HepG2 (cell line): ENCODE measurements at regions not wholly inside any gene's neighbourhood (a gene's known extent, or its start where the extent isn't known, plus 50 kb on each side); places are given as distances from the start of the nearest gene placed in this dataset.

Experiments used
- ATAC-seq: fragments of 200-7000 bp; cut with Tn5 transposase; 3 replicates; pipeline ENCODE4 v1.9.1; 2020; ENCODE audit warnings: mild to moderate bottlenecking, moderate library complexity
- BruUV-seq: library from RNA; stranded (reverse); fragments of 400-500 nt; replicated peaks from 2 replicates; lab custom pipeline; 2021; lab: Mats Ljungman, UMichigan
- CTCF ChIA-PET: fragments of 300-600 bp; formaldehyde crosslinking; extraction: SDS; loops from one replicate; lab custom pipeline; 2021; ENCODE audit warnings: low total read pairs, inconsistent platforms, low intra/inter-chr PET ratio; lab: Yijun Ruan, JAX
- POLR2A ChIA-PET: fragments of 350-600 bp; sonication (Branson Sonifier 250); formaldehyde crosslinking; loops from one replicate; lab custom pipeline; 2020; ENCODE audit warnings: antibody characterized with exemption, inconsistent platforms; lab: Yijun Ruan, JAX
- DNase-seq: peaks from one replicate; pipeline ENCODE4 v3.0.0-alpha.2; 2015; ENCODE audit warnings: low spot score
- FAIRE-seq: peaks from 3 replicates; lab custom pipeline; 2011; peaks lifted over from hg19 to GRCh38; lab: Jason Lieb, UNC
- H2AFZ ChIP-seq: one replicate; pipeline ENCODE4 v1.6.1; 2011; ENCODE audit warnings: low read length, inconsistent platforms
- H3K27ac ChIP-seq: fragments of 300-600 bp; 3 replicates; pipeline ENCODE4 v1.8.0; 2011; ENCODE audit warnings: mixed run types, mild to moderate bottlenecking, mixed read lengths, low read length, inconsistent platforms; ENCODE audit not compliant: insufficient read depth; ENCODE audit errors: extremely low read length
- H3K27me3 ChIP-seq, 2 experiments: fragments of 200-600 bp in 1 of 2; 2 replicates in 1 of 2; 3 replicates in 1 of 2; pipeline versions ENCODE4 v1.6.0 to v1.8.0; 2011; ENCODE audit warnings: low read length in 2 of 2, mild to moderate bottlenecking in 2 of 2, moderate library complexity in 2 of 2, inconsistent platforms in 1 of 2; ENCODE audit not compliant: insufficient read depth in 2 of 2, control insufficient read depth in 1 of 2
- H3K36me3 ChIP-seq, 2 experiments: fragments of 200-600 bp in 1 of 2; replicated peaks in 1 of 2; 2 replicates in 1 of 2; 3 replicates in 1 of 2; pipeline versions ENCODE4 v1.5.1 to v1.8.0; 2011; ENCODE audit warnings: low read length in 2 of 2, inconsistent platforms in 1 of 2; ENCODE audit not compliant: insufficient read depth in 2 of 2, control insufficient read depth in 1 of 2
- H3K4me1 ChIP-seq: 2 replicates; pipeline ENCODE4 v1.5.1; 2012; ENCODE audit warnings: low read length, inconsistent platforms; ENCODE audit not compliant: insufficient read depth
- H3K4me2 ChIP-seq: 2 replicates; pipeline ENCODE4 v1.6.0; 2011; ENCODE audit warnings: low read depth, low read length, inconsistent platforms
- H3K4me3 ChIP-seq, 3 experiments: fragments of 200-600 bp in 1 of 3; sonication (generic), shearing (Covaris generic) in 1 of 3; replicated peaks in 1 of 3; 2 replicates each; pipeline ENCODE4 v1.5.1; 2011 to 2016; ENCODE audit warnings: low read length in 3 of 3, inconsistent platforms in 2 of 3, low read depth in 2 of 3, mild to moderate bottlenecking in 2 of 3, control low read depth in 1 of 3, mixed read lengths in 1 of 3; ENCODE audit not compliant: insufficient read depth in 1 of 3
- H3K79me2 ChIP-seq: one replicate; pipeline ENCODE4 v1.6.1; 2011; ENCODE audit warnings: low read length, inconsistent platforms; ENCODE audit not compliant: insufficient read depth
- H3K9ac ChIP-seq: 2 replicates; pipeline ENCODE4 v1.6.0; 2011; ENCODE audit warnings: mild to moderate bottlenecking, low read depth, low read length, inconsistent platforms; ENCODE audit not compliant: insufficient read depth
- H3K9me3 ChIP-seq: 2 replicates; pipeline ENCODE4 v1.5.1; 2012; ENCODE audit warnings: mild to moderate bottlenecking, low read length
- H4K20me1 ChIP-seq: 2 replicates; pipeline ENCODE4 v1.6.0; 2011; ENCODE audit warnings: inconsistent platforms, mild to moderate bottlenecking, low read length, moderate library complexity; ENCODE audit not compliant: insufficient read depth
- LCORL ChIP-seq, 2 experiments: fragments of 450-650 bp in 1 of 2; sonication (generic) in 1 of 2; formaldehyde crosslinking in 1 of 2; IDR thresholded peaks; 2 replicates each; pipeline versions ENCODE4 v1.5.0 to v1.6.1; 2017 to 2020; ENCODE audit warnings: antibody characterized with exemption in 1 of 2, missing genetic modification reagents in 1 of 2
- MXI1 ChIP-seq: IDR thresholded peaks from 3 replicates; pipeline ENCODE4 v1.6.1; 2012; ENCODE audit warnings: low read depth, low read length, inconsistent platforms, borderline replicate concordance
- NCOA1 ChIP-seq: sonication (generic); formaldehyde crosslinking; IDR thresholded peaks from 2 replicates; pipeline ENCODE4 v1.9.0; 2021; ENCODE audit warnings: missing genetic modification reagents
- PCBP1 ChIP-seq: fragments of 200-400 bp; formaldehyde crosslinking; IDR thresholded peaks from 2 replicates; pipeline ENCODE4 v1.6.1; 2017; ENCODE audit warnings: mild to moderate bottlenecking, low read depth, low read length, borderline replicate concordance
- SRSF9 ChIP-seq: fragments of 200-400 bp; formaldehyde crosslinking; IDR thresholded peaks from 2 replicates; pipeline ENCODE4 v1.6.1; 2018; ENCODE audit warnings: borderline replicate concordance, mild to moderate bottlenecking, low read depth, low read length; ENCODE audit not compliant: insufficient read depth, poor library complexity, severe bottlenecking
- USF2 ChIP-seq, 2 experiments: sonication (generic) in 1 of 2; formaldehyde crosslinking in 1 of 2; IDR thresholded peaks; 2 replicates each; pipeline versions ENCODE4 v1.5.1 to v1.6.1; 2011 to 2020; ENCODE audit warnings: borderline replicate concordance in 1 of 2, low read depth in 1 of 2, low read length in 1 of 2, mild to moderate bottlenecking in 1 of 2, missing genetic modification reagents in 1 of 2, moderate library complexity in 1 of 2
- XBP1 ChIP-seq: sonication (generic); formaldehyde crosslinking; IDR thresholded peaks from 2 replicates; pipeline ENCODE4 v1.5.0; 2020; ENCODE audit warnings: missing genetic modification reagents
- ZBTB25 ChIP-seq: IDR thresholded peaks from 2 replicates; pipeline ENCODE4 v1.6.1; 2018; ENCODE audit warnings: missing genetic modification reagents
- whole genome bisulfite sequencing: methylation state at CpG from one replicate; pipeline ENCODE4 v1.1.6; 2017; ENCODE audit warnings: low lambda C conversion rate; 5-methylcytosine and 5-hydroxymethylcytosine counted together
- in situ Hi-C: cut with HindIII; loops from 2 replicates; pipeline ENCODE4 v1.10.0; 2017; ENCODE audit warnings: low pct_unique_long_range_greater_than_20kb; ENCODE audit not compliant: extremely low pct_ligation_motif_present
- intact Hi-C: fragments of 100-400 bp; cut with micrococcal nuclease; formaldehyde crosslinking; loops from one replicate; pipeline ENCODE4 v1.10.0; 2022; ENCODE audit not compliant: unreplicated experiment
- TF ChIP-seq, protein P1 (sequence below): sonication (generic); formaldehyde crosslinking; IDR thresholded peaks from 2 replicates; pipeline ENCODE4 v1.8.0; 2022; ENCODE audit warnings: mild to moderate bottlenecking, missing genetic modification reagents, moderate library complexity

GRCh38 chr1:88189525-88189924, 494.5 kb upstream of the PKN2 start:
- peak overlapping the region; percentile 12 for H2AFZ ChIP-seq
- no peaks in the 10 kb centered on the region for H3K27me3 ChIP-seq
- H3K36me3 ChIP-seq = no peaks in the 10 kb centered on the region
- ATAC-seq = no peak
- in situ Hi-C loops = no loop called here
- CTCF ChIA-PET = no interaction called here
- no peaks in the 10 kb centered on the region for H3K79me2 ChIP-seq
- TF ChIP-seq ZBTB25 (CRISPR knock-in tag) (no peak), XBP1 (no peak), LCORL (IDR thresholded peaks at IDR 0.05) (no peak), LCORL (CRISPR knock-in tag; IDR thresholded peaks at IDR 0.05) (no peak), MXI1 (no peak), SRSF9 (no peak), PCBP1 (no peak), NCOA1 (CRISPR knock-in tag) (no peak), USF2 (IDR thresholded peaks at IDR 0.05; ENCODE audit: low read depth, low read length) (no peak), USF2 (CRISPR knock-in tag; IDR thresholded peaks at IDR 0.05; ENCODE audit: borderline replicate concordance) (no peak)
- TF ChIP-seq, protein P1, sequence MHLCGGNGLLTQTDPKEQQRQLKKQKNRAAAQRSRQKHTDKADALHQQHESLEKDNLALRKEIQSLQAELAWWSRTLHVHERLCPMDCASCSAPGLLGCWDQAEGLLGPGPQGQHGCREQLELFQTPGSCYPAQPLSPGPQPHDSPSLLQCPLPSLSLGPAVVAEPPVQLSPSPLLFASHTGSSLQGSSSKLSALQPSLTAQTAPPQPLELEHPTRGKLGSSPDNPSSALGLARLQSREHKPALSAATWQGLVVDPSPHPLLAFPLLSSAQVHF (CRISPR knock-in tag) = no peak
- TF ChIP-seq, all 625 proteins: peak for 0
- POLR2A ChIA-PET = no interaction called here
- Histone ChIP-seq H3K27ac (no peak overlapping the region), H3K4me3 (no peak overlapping the region), H3K9ac (no peak overlapping the region), H4K20me1 (no peaks in the 10 kb centered on the region), H3K4me2 (no peak overlapping the region), H3K9me3 (no peaks in the 10 kb centered on the region), H3K4me1 (no peaks in the 10 kb centered on the region)
- intact Hi-C loops = no loop called here
- WGBS = 5% methylated on average over 2 of the region's 2 CpGs
- DNase-seq (no peak), FAIRE-seq (no peak)
- no TSS peak for BruUV-seq
